Loucy (cell line): ENCODE measurements at regions not wholly inside any gene's neighbourhood (a gene's known extent, or its start where the extent isn't known, plus 50 kb on each side); places are given as distances from the start of the nearest gene placed in this dataset.

Experiments used
- H2AFZ ChIP-seq: fragments of 200-600 bp; sonication (generic); 2 replicates; pipeline ENCODE4 v1.6.0; 2016; ENCODE audit warnings: antibody characterized with exemption, mild to moderate bottlenecking, low read length, moderate library complexity
- H3F3A ChIP-seq: fragments of 200-600 bp; 2 replicates; pipeline ENCODE4 v1.6.0; 2016; ENCODE audit warnings: antibody characterized with exemption, low read depth, mild to moderate bottlenecking
- H3K27me3 ChIP-seq: fragments of 200-600 bp; sonication (generic); 2 replicates; pipeline ENCODE4 v1.6.1; 2014; ENCODE audit warnings: low read length, mild to moderate bottlenecking; ENCODE audit not compliant: insufficient read depth, poor library complexity, severe bottlenecking
- H3K36me3 ChIP-seq: fragments of 200-600 bp; sonication (generic); 2 replicates; pipeline ENCODE4 v1.6.1; 2016; ENCODE audit warnings: low read length; ENCODE audit not compliant: insufficient read depth
- H3K4me1 ChIP-seq: fragments of 200-600 bp; sonication (generic); 2 replicates; pipeline ENCODE4 v1.5.1; 2014; ENCODE audit warnings: low read length, mild to moderate bottlenecking; ENCODE audit not compliant: insufficient read depth, poor library complexity, severe bottlenecking
- H3K4me2 ChIP-seq: fragments of 200-600 bp; sonication (generic); 2 replicates; pipeline ENCODE4 v1.6.0; 2014; ENCODE audit warnings: antibody characterized with exemption, low read length, low read depth, mild to moderate bottlenecking; ENCODE audit not compliant: poor library complexity, severe bottlenecking
- H3K4me3 ChIP-seq: fragments of 200-600 bp; sonication (generic); 2 replicates; pipeline ENCODE4 v1.5.1; 2014; ENCODE audit warnings: low read length, mild to moderate bottlenecking, mixed read lengths; ENCODE audit not compliant: poor library complexity, severe bottlenecking
- H3K79me2 ChIP-seq: fragments of 200-600 bp; sonication (generic); 2 replicates; pipeline ENCODE4 v1.6.1; 2014; ENCODE audit warnings: low read length; ENCODE audit not compliant: insufficient read depth
- H3K9ac ChIP-seq: fragments of 200-600 bp; sonication (generic); 2 replicates; pipeline ENCODE4 v1.6.0; 2014; ENCODE audit warnings: mild to moderate bottlenecking, low read depth, low read length, moderate library complexity; ENCODE audit not compliant: poor library complexity, severe bottlenecking
- H3K9me2 ChIP-seq: fragments of 200-600 bp; sonication (generic); replicated peaks from 2 replicates; pipeline ENCODE4 v1.6.1; 2016; ENCODE audit warnings: low read depth, low read length, mixed read lengths
- H3K9me3 ChIP-seq: fragments of 200-600 bp; sonication (generic); 2 replicates; pipeline ENCODE4 v1.6.1; 2014; ENCODE audit warnings: mild to moderate bottlenecking, antibody characterized with exemption, low read length, low read depth; ENCODE audit not compliant: insufficient read depth
- H4K20me1 ChIP-seq: fragments of 200-600 bp; sonication (generic); 2 replicates; pipeline ENCODE4 v1.6.0; 2014; ENCODE audit warnings: antibody characterized with exemption, low read length, mild to moderate bottlenecking; ENCODE audit not compliant: insufficient read depth, poor library complexity, severe bottlenecking
- CTCF ChIP-seq: fragments of 200-600 bp; sonication (generic); conservative IDR thresholded peaks from 2 replicates; pipeline ENCODE4 v1.5.1; 2014; ENCODE audit warnings: mild to moderate bottlenecking, antibody characterized with exemption, low read length
- EZH2phosphoT487 ChIP-seq: fragments of 200-600 bp; IDR thresholded peaks from 2 replicates; pipeline ENCODE4 v1.6.1; 2018; ENCODE audit warnings: antibody characterized with exemption, mild to moderate bottlenecking, moderate library complexity, borderline replicate concordance

GRCh38 chr21:16176570-16176969 lies 446.8 kb downstream of the USP25 start:
- Histone ChIP-seq H3K4me2 (no peak overlapping the region), H3K79me2 (no peaks in the 10 kb centered on the region), H3K9me3 (no peaks in the 10 kb centered on the region), H3K9me2 (no peaks in the 10 kb centered on the region), H4K20me1 (no peaks in the 10 kb centered on the region), H3F3A (no peaks in the 10 kb centered on the region), H3K36me3 (no peaks in the 10 kb centered on the region), H3K9ac (no peak overlapping the region), H3K4me1 (no peaks in the 10 kb centered on the region), H3K4me3 (no peak overlapping the region), H2AFZ (no peak overlapping the region), H3K27me3 (no peaks in the 10 kb centered on the region)
- TF ChIP-seq CTCF = no peak
- TF ChIP-seq EZH2phosphoT487 = no peak

GRCh38 chr21:16177532-16177931 lies 447.8 kb downstream of the USP25 start:
- Histone ChIP-seq H3K9ac (no peak overlapping the region), H3K4me1 (no peaks in the 10 kb centered on the region), H3K9me2 (no peaks in the 10 kb centered on the region), H3K9me3 (no peaks in the 10 kb centered on the region), H3K4me3 (no peak overlapping the region), H2AFZ (no peak overlapping the region), H3K79me2 (no peaks in the 10 kb centered on the region), H3K4me2 (no peak overlapping the region), H4K20me1 (no peaks in the 10 kb centered on the region), H3K36me3 (no peaks in the 10 kb centered on the region), H3F3A (no peaks in the 10 kb centered on the region), H3K27me3 (no peaks in the 10 kb centered on the region)
- TF ChIP-seq EZH2phosphoT487 (no peak), CTCF (no peak)

- H3F3A ChIP-seq = no peaks in the 10 kb centered on the region
- H2AFZ ChIP-seq = no peak overlapping the region
- no peak overlapping the region for H3K4me2 ChIP-seq
- no peaks in the 10 kb centered on the region for H3K36me3 ChIP-seq
- no peak for TF ChIP-seq CTCF
- no peaks in the 10 kb centered on the region for H3K79me2 ChIP-seq
- H3K9ac ChIP-seq = no peak overlapping the region
- no peaks in the 10 kb centered on the region for H4K20me1 ChIP-seq
- H3K9me3 ChIP-seq = no peaks in the 10 kb centered on the region
- H3K9me2 ChIP-seq = no peaks in the 10 kb centered on the region
- H3K27me3 ChIP-seq = no peaks in the 10 kb centered on the region
- H3K4me3 ChIP-seq = no peak overlapping the region
- no peaks in the 10 kb centered on the region for H3K4me1 ChIP-seq
These were observed 450.0 kb downstream of the USP25 start for GRCh38 chr21:16179773-16180172.
